Keratinocyte (primary cell): ENCODE measurements at regions not wholly inside any gene's neighbourhood (a gene's known extent, or its start where the extent isn't known, plus 50 kb on each side); places are given as distances from the start of the nearest gene placed in this dataset.

ENCODE experiments used
- DNase-seq: peaks from one replicate; pipeline ENCODE4 v3.0.0-alpha.2; 2011; ENCODE audit warnings: low read depth, missing footprints, low spot score
- FAIRE-seq: peaks from 2 replicates; lab custom pipeline; 2011; peaks lifted over from hg19 to GRCh38; lab: Jason Lieb, UNC
- H2AFZ ChIP-seq: 2 replicates; pipeline ENCODE4 v1.6.0; 2012; ENCODE audit warnings: low read length, control low read depth, inconsistent platforms; ENCODE audit not compliant: control insufficient read depth
- H3K27ac ChIP-seq: 2 replicates; pipeline ENCODE4 v1.5.1; 2011; ENCODE audit warnings: low read length; ENCODE audit not compliant: control insufficient read depth, insufficient read depth
- H3K27me3 ChIP-seq: 3 replicates; pipeline ENCODE4 v1.6.0; 2011; ENCODE audit warnings: low read length; ENCODE audit not compliant: control insufficient read depth, insufficient read depth; ENCODE audit errors: extremely low read depth
- H3K36me3 ChIP-seq, 2 experiments: 2 replicates in 1 of 2; 3 replicates in 1 of 2; pipeline ENCODE4 v1.5.1; 2011; ENCODE audit warnings: low read length in 2 of 2, mild to moderate bottlenecking in 1 of 2; ENCODE audit not compliant: control insufficient read depth in 2 of 2, insufficient read depth in 2 of 2; ENCODE audit errors: extremely low read depth in 1 of 2
- H3K4me1 ChIP-seq: 3 replicates; pipeline ENCODE4 v1.5.1; 2011; ENCODE audit warnings: low read length; ENCODE audit not compliant: control insufficient read depth, insufficient read depth; ENCODE audit errors: extremely low read depth
- H3K4me2 ChIP-seq: 3 replicates; pipeline ENCODE4 v1.6.0; 2011; ENCODE audit warnings: low read depth, low read length; ENCODE audit not compliant: control insufficient read depth, insufficient read depth; ENCODE audit errors: extremely low read depth
- H3K4me3 ChIP-seq, 3 experiments: fragments of 200-600 bp in 1 of 3; sonication (generic) in 1 of 3; 2 replicates in 2 of 3; 3 replicates in 1 of 3; pipeline ENCODE4 v1.5.1; 2011 to 2016; ENCODE audit warnings: low read length in 3 of 3, mild to moderate bottlenecking in 3 of 3, control low read depth in 2 of 3, inconsistent platforms in 1 of 3, low read depth in 1 of 3, mixed read lengths in 1 of 3, mixed run types in 1 of 3, moderate library complexity in 1 of 3; ENCODE audit not compliant: control insufficient read depth in 2 of 3, insufficient read depth in 2 of 3; ENCODE audit errors: extremely low read depth in 1 of 3
- H3K79me2 ChIP-seq: 2 replicates; pipeline ENCODE4 v1.6.0; 2012; ENCODE audit warnings: low read length; ENCODE audit not compliant: control insufficient read depth, insufficient read depth
- H3K9ac ChIP-seq: 3 replicates; pipeline ENCODE4 v1.6.0; 2011; ENCODE audit warnings: low read length; ENCODE audit not compliant: control insufficient read depth, insufficient read depth; ENCODE audit errors: extremely low read depth
- H3K9me1 ChIP-seq: 3 replicates; pipeline ENCODE4 v1.6.0; 2011; ENCODE audit warnings: low read length; ENCODE audit not compliant: control insufficient read depth, insufficient read depth; ENCODE audit errors: extremely low read depth
- H3K9me3 ChIP-seq: 2 replicates; pipeline ENCODE4 v1.5.1; 2012; ENCODE audit warnings: low read depth, low read length; ENCODE audit not compliant: control insufficient read depth
- H4K20me1 ChIP-seq: 3 replicates; pipeline ENCODE4 v1.6.0; 2011; ENCODE audit warnings: low read length; ENCODE audit not compliant: control insufficient read depth, insufficient read depth; ENCODE audit errors: extremely low read depth
- CTCF ChIP-seq, 3 experiments: IDR thresholded peaks in 1 of 3; conservative IDR thresholded peaks in 1 of 3; optimal IDR thresholded peaks in 1 of 3; 2 replicates in 2 of 3; 3 replicates in 1 of 3; pipeline versions ENCODE3 to v1.5.1; 2011; ENCODE audit warnings: low read length in 3 of 3, mild to moderate bottlenecking in 3 of 3, moderate library complexity in 2 of 3, control low read depth in 1 of 3, inconsistent platforms in 1 of 3; ENCODE audit not compliant: insufficient read depth in 2 of 3; ENCODE audit errors: extremely low read depth in 1 of 3
- EZH2 ChIP-seq: IDR thresholded peaks from one replicate; pipeline ENCODE4 v1.6.1; 2012; ENCODE audit warnings: inconsistent platforms, mild to moderate bottlenecking, low read length, moderate library complexity
- dilution Hi-C: fragments of 300-500 bp; cut with MboI; formaldehyde crosslinking; loops from one replicate; pipeline ENCODE4 v1.7.0; 2020; ENCODE audit warnings: low sequenced_read_pairs; ENCODE audit not compliant: extremely low pct_ligation_motif_present

- dilution Hi-C loops: no loop called here
- no peak for TF ChIP-seq EZH2
- TF ChIP-seq CTCF (optimal IDR thresholded peaks at IDR 0.05 in 1 of 3, IDR thresholded peaks at IDR 0.05 in 1 of 3, conservative IDR thresholded peaks at IDR 0.05 in 1 of 3; ENCODE audit: extremely low read depth in 1 of 3, insufficient read depth in 2 of 3, low read length in 3 of 3): no peak
- H2AFZ ChIP-seq: no peak overlapping the region
- H3K27me3 ChIP-seq: no peaks in the 10 kb centered on the region
- H3K9ac ChIP-seq: no peak overlapping the region
- FAIRE-seq (no peak), DNase-seq (no peak)
- no peak overlapping the region for H3K4me3 ChIP-seq
- H3K27ac ChIP-seq: no peak overlapping the region
- no peaks in the 10 kb centered on the region for H3K36me3 ChIP-seq
- H3K9me1 ChIP-seq: no peaks in the 10 kb centered on the region
- H3K4me2 ChIP-seq: no peak overlapping the region
- no peaks in the 10 kb centered on the region for H4K20me1 ChIP-seq
- H3K79me2 ChIP-seq: no peaks in the 10 kb centered on the region
- no peaks in the 10 kb centered on the region for H3K9me3 ChIP-seq
- no peaks in the 10 kb centered on the region for H3K4me1 ChIP-seq
Observed at GRCh38 chr16:76857402-76857801, 333.6 kb upstream of the MON1B start.

DNA sequence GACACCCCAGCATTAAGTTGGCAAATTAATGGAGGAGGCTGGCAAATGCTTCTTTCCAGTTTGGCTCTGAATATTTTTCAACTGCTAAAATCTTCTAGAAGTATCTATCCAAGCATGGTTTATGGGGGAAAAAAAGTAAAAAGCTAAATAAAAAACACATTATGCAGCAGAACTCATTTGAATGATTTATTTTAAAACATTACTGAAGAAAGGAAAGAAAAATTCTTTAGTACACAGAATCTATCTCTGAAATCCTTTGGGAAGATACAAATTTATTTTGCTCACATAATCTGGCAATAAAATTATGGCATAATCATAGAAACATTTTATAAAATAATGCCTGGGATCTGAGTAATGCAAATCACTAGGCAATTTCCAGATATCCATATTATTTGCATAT lies 328.1 kb upstream of the MON1B start:
- Histone ChIP-seq H3K4me1 (no peaks in the 10 kb centered on the region), H3K9ac (no peak overlapping the region), H4K20me1 (no peaks in the 10 kb centered on the region), H3K27me3 (no peaks in the 10 kb centered on the region), H3K9me3 (no peaks in the 10 kb centered on the region), H2AFZ (no peak overlapping the region), H3K36me3 (no peaks in the 10 kb centered on the region), H3K9me1 (no peaks in the 10 kb centered on the region), H3K4me2 (no peak overlapping the region), H3K79me2 (no peaks in the 10 kb centered on the region), H3K4me3 (no peak overlapping the region), H3K27ac (no peak overlapping the region)
- FAIRE-seq (no peak), DNase-seq (no peak)
- TF ChIP-seq EZH2 (no peak), CTCF (optimal IDR thresholded peaks at IDR 0.05 in 1 of 3, IDR thresholded peaks at IDR 0.05 in 1 of 3, conservative IDR thresholded peaks at IDR 0.05 in 1 of 3; ENCODE audit: extremely low read depth in 1 of 3, insufficient read depth in 2 of 3, low read length in 3 of 3) (no peak)
- dilution Hi-C loops: no loop called here
